NT2/D1 (cell line): ENCODE measurements at regions not wholly inside any gene's neighbourhood (a gene's known extent, or its start where the extent isn't known, plus 50 kb on each side); places are given as distances from the start of the nearest gene placed in this dataset.
"Not testable (repeated sequence)": the region's sequence is repeated elsewhere in the genome, so short reads cannot be mapped to it uniquely, and the experiment has no call there.

Source experiments
- YY1 ChIP-seq: IDR thresholded peaks from 2 replicates; pipeline ENCODE4 v1.6.1; 2011; ENCODE audit not compliant: insufficient read length, insufficient read depth
- ZNF274 ChIP-seq: IDR thresholded peaks from 2 replicates; pipeline ENCODE4 v1.6.1; 2011; ENCODE audit warnings: mild to moderate bottlenecking, low read depth, low read length

GRCh38 chr5:30144059-30144458 lies 1049.4 kb upstream of the CDH6 start:
- TF ChIP-seq YY1, ZNF274: not testable (repeated sequence)
